ENCODE measurements at regions not wholly inside any gene's neighbourhood (a gene's known extent, or its start where the extent isn't known, plus 50 kb on each side); places are given as distances from the start of the nearest gene placed in this dataset.
"Not testable (repeated sequence)": the region's sequence is repeated elsewhere in the genome, so short reads cannot be mapped to it uniquely, and the experiment has no call there.

GRCh38 chr2:111294699-111295098 lies 174.0 kb downstream of the BCL2L11 start:
- H3K4me3 Mint-ChIP-seq; CTCF ChIA-PET; H3K27ac Mint-ChIP-seq; H3K27ac ChIP-seq (ENCODE audit: low read length); H3K36me3 Mint-ChIP-seq; H3K9me3 ChIP-seq; POLR2A ChIA-PET; H3K4me1 ChIP-seq (ENCODE audit: control insufficient read depth in 1 of 2, extremely low read depth in 1 of 2, insufficient read depth in 2 of 2, low read length in 2 of 2); H3K27me3 Mint-ChIP-seq; ATAC-seq (replicated peaks in 1 of 4); H3K9me3 Mint-ChIP-seq; H3K27me3 ChIP-seq (replicated peaks in 1 of 2; ENCODE audit: control insufficient read depth in 2 of 2, extremely low read depth in 1 of 2, insufficient read depth in 2 of 2, low read length in 1 of 2); H3K4me1 Mint-ChIP-seq; DNase-seq; H3K36me3 ChIP-seq (ENCODE audit: control insufficient read depth in 2 of 2, extremely low read depth in 1 of 2, insufficient read depth in 1 of 2, low read length in 1 of 2); H3K4me3 ChIP-seq (ENCODE audit: control insufficient read depth in 1 of 2, extremely low read depth in 1 of 2, low read length in 1 of 2): not testable (repeated sequence)
- WGBS (ENCODE audit: insufficient coverage) = no CpG with 5 or more reads among the region's 7 CpGs

GRCh38 chr2:111296122-111296804 lies 175.5 kb downstream of the BCL2L11 start:
- H3K4me1 Mint-ChIP-seq; H3K27ac ChIP-seq (ENCODE audit: low read length); H3K27me3 Mint-ChIP-seq; H3K9me3 ChIP-seq; H3K27me3 ChIP-seq (replicated peaks in 1 of 2; ENCODE audit: control insufficient read depth in 2 of 2, extremely low read depth in 1 of 2, insufficient read depth in 2 of 2, low read length in 1 of 2); H3K27ac Mint-ChIP-seq; DNase-seq; H3K4me3 Mint-ChIP-seq; H3K4me3 ChIP-seq (ENCODE audit: control insufficient read depth in 1 of 2, extremely low read depth in 1 of 2, low read length in 1 of 2); H3K36me3 ChIP-seq (ENCODE audit: control insufficient read depth in 2 of 2, extremely low read depth in 1 of 2, insufficient read depth in 1 of 2, low read length in 1 of 2); POLR2A ChIA-PET; H3K4me1 ChIP-seq (ENCODE audit: control insufficient read depth in 1 of 2, extremely low read depth in 1 of 2, insufficient read depth in 2 of 2, low read length in 2 of 2); ATAC-seq (replicated peaks in 1 of 4); H3K9me3 Mint-ChIP-seq; H3K36me3 Mint-ChIP-seq; CTCF ChIA-PET: not testable (repeated sequence)
- no CpG with 5 or more reads among the region's 6 CpGs for WGBS (ENCODE audit: insufficient coverage)

DNA sequence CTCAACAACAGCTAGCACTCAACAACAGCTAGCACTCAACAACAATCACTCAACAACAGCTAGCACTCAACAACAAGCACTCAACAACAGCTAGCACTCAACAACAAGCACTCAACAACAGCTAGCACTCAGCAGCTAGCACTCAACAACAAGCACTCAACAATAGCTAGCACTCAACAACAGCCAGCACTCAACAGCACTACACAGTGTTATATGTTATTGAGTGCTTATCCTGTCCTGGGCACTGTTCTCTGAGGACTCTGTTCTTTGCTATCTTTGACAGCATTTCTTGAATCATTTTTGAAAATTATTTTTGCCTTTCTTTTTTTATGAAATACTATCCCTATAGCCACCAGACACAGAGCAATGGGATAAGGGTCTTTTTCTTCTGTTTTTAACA lies 176.4 kb downstream of the BCL2L11 start:
- H3K27ac ChIP-seq (ENCODE audit: low read length); H3K9me3 Mint-ChIP-seq; H3K4me1 Mint-ChIP-seq; CTCF ChIA-PET; H3K4me3 Mint-ChIP-seq; DNase-seq; H3K4me3 ChIP-seq (ENCODE audit: control insufficient read depth in 1 of 2, extremely low read depth in 1 of 2, low read length in 1 of 2); POLR2A ChIA-PET; ATAC-seq (replicated peaks in 1 of 4); H3K36me3 Mint-ChIP-seq; H3K27me3 ChIP-seq (replicated peaks in 1 of 2; ENCODE audit: control insufficient read depth in 2 of 2, extremely low read depth in 1 of 2, insufficient read depth in 2 of 2, low read length in 1 of 2); H3K9me3 ChIP-seq; H3K27me3 Mint-ChIP-seq; H3K36me3 ChIP-seq (ENCODE audit: control insufficient read depth in 2 of 2, extremely low read depth in 1 of 2, insufficient read depth in 1 of 2, low read length in 1 of 2); H3K4me1 ChIP-seq (ENCODE audit: control insufficient read depth in 1 of 2, extremely low read depth in 1 of 2, insufficient read depth in 2 of 2, low read length in 2 of 2); H3K27ac Mint-ChIP-seq: not testable (repeated sequence)

DNA sequence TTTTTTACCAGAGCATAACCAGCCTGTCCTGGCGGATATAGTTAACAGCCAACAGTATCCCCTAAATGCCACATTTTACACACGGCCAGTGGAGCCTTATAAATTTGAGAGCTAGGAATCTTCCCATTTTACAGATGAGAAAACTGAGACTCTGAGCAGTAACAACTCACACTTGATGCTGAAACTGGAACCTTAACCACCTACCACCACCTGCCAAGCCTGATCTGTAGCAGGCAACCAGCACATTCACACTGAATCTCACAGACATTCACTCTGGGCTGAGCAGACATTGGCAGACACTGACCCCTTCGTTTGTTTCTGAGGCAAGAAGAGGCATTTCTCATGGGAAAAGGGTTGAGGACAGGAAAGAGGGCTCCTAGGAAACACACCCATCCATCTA lies 178.2 kb downstream of the BCL2L11 start:
- H3K27ac Mint-ChIP-seq; H3K36me3 ChIP-seq (ENCODE audit: control insufficient read depth in 2 of 2, extremely low read depth in 1 of 2, insufficient read depth in 1 of 2, low read length in 1 of 2); H3K4me1 Mint-ChIP-seq; H3K27me3 ChIP-seq (replicated peaks in 1 of 2; ENCODE audit: control insufficient read depth in 2 of 2, extremely low read depth in 1 of 2, insufficient read depth in 2 of 2, low read length in 1 of 2); CTCF ChIA-PET; H3K4me1 ChIP-seq (ENCODE audit: control insufficient read depth in 1 of 2, extremely low read depth in 1 of 2, insufficient read depth in 2 of 2, low read length in 2 of 2); H3K27ac ChIP-seq (ENCODE audit: low read length); ATAC-seq (replicated peaks in 1 of 4); H3K9me3 Mint-ChIP-seq; POLR2A ChIA-PET; H3K4me3 Mint-ChIP-seq; DNase-seq; H3K4me3 ChIP-seq (ENCODE audit: control insufficient read depth in 1 of 2, extremely low read depth in 1 of 2, low read length in 1 of 2); H3K9me3 ChIP-seq; H3K36me3 Mint-ChIP-seq; H3K27me3 Mint-ChIP-seq: not testable (repeated sequence)
- no CpG with 5 or more reads among the region's 3 CpGs for WGBS (ENCODE audit: insufficient coverage)

GRCh38 chr2:111299635-111300034 lies 178.9 kb downstream of the BCL2L11 start:
- H3K9me3 ChIP-seq; H3K27ac ChIP-seq (ENCODE audit: low read length); DNase-seq; H3K4me3 ChIP-seq (ENCODE audit: control insufficient read depth in 1 of 2, extremely low read depth in 1 of 2, low read length in 1 of 2); ATAC-seq (replicated peaks in 1 of 4); H3K27me3 Mint-ChIP-seq; H3K9me3 Mint-ChIP-seq; H3K36me3 ChIP-seq (ENCODE audit: control insufficient read depth in 2 of 2, extremely low read depth in 1 of 2, insufficient read depth in 1 of 2, low read length in 1 of 2); H3K27ac Mint-ChIP-seq; POLR2A ChIA-PET; H3K4me1 ChIP-seq (ENCODE audit: control insufficient read depth in 1 of 2, extremely low read depth in 1 of 2, insufficient read depth in 2 of 2, low read length in 2 of 2); H3K36me3 Mint-ChIP-seq; H3K27me3 ChIP-seq (replicated peaks in 1 of 2; ENCODE audit: control insufficient read depth in 2 of 2, extremely low read depth in 1 of 2, insufficient read depth in 2 of 2, low read length in 1 of 2); H3K4me3 Mint-ChIP-seq; H3K4me1 Mint-ChIP-seq; CTCF ChIA-PET: not testable (repeated sequence)
- no CpG with 5 or more reads among the region's 2 CpGs for WGBS (ENCODE audit: insufficient coverage)

DNA sequence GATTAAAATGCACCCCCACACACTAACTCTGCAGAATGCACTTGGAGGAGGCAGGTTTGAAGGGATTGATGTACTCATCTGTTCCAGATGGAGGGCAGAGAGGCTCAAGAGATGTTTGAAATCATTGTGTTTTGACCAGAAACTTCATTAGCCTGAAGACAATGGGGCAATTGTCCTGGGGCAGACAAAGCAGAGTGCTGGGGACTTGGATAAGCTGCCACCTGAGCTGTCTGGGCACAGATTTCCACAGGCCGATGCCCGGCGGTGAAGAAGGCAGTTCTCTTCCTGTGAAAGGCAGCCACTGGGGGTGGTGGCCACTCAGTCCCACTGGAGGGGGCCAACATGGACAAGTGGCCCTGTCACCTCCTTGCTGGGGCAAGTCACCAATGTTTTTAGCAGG lies 181.0 kb downstream of the BCL2L11 start:
- H3K27ac ChIP-seq (ENCODE audit: low read length); H3K9me3 Mint-ChIP-seq; H3K4me3 Mint-ChIP-seq; H3K4me3 ChIP-seq (ENCODE audit: control insufficient read depth in 1 of 2, extremely low read depth in 1 of 2, low read length in 1 of 2); H3K36me3 ChIP-seq (ENCODE audit: control insufficient read depth in 2 of 2, extremely low read depth in 1 of 2, insufficient read depth in 1 of 2, low read length in 1 of 2); POLR2A ChIA-PET; ATAC-seq (replicated peaks in 1 of 4); H3K27me3 ChIP-seq (replicated peaks in 1 of 2; ENCODE audit: control insufficient read depth in 2 of 2, extremely low read depth in 1 of 2, insufficient read depth in 2 of 2, low read length in 1 of 2); H3K4me1 ChIP-seq (ENCODE audit: control insufficient read depth in 1 of 2, extremely low read depth in 1 of 2, insufficient read depth in 2 of 2, low read length in 2 of 2); CTCF ChIA-PET; H3K36me3 Mint-ChIP-seq; H3K9me3 ChIP-seq; H3K4me1 Mint-ChIP-seq; DNase-seq; H3K27me3 Mint-ChIP-seq; H3K27ac Mint-ChIP-seq: not testable (repeated sequence)
- WGBS (ENCODE audit: insufficient coverage) = no CpG with 5 or more reads among the region's 3 CpGs

DNA sequence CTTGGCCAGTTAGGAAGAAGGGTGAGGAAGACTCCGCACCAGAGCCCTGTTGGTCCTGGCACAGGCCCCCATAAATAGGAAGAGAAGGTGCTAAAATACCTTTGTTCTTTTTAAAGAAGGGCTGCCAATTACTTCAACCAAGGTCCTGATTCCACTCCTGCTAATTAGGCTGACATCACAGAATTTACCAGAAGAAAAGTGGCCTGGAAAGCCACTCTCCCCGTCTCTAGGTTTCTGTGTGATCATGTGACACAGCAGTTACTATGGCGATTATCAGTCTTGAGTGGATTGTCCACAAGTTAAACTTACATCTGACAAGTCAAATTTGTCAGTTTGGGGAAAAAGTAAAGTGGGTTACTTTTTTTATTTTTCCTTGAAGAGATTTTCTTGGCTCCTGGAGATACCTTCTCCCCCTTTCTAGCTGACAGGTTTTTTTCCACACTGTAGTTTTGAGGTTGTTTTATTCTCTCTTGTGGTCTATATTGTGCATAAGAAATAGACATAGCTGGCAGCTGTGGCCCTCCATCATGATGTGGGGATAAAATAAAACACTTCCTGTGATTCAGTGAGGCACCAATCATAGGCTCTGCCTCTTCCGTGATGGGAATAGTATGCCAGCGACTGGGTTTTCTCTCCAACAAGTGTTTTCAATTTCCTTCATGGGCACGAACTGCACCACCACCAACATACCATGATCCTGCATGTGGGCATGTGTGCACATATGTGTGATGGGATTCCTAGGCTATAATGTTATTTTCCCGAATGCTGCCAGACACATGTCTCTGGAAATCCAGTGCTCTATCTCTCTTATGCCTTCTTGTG lies 181.9 kb downstream of the BCL2L11 start:
- H3K27me3 ChIP-seq (replicated peaks in 1 of 2; ENCODE audit: control insufficient read depth in 2 of 2, extremely low read depth in 1 of 2, insufficient read depth in 2 of 2, low read length in 1 of 2); H3K27ac ChIP-seq (ENCODE audit: low read length); POLR2A ChIA-PET; CTCF ChIA-PET; H3K4me1 Mint-ChIP-seq; H3K9me3 Mint-ChIP-seq; H3K27ac Mint-ChIP-seq; H3K36me3 Mint-ChIP-seq; H3K27me3 Mint-ChIP-seq; DNase-seq; H3K4me1 ChIP-seq (ENCODE audit: control insufficient read depth in 1 of 2, extremely low read depth in 1 of 2, insufficient read depth in 2 of 2, low read length in 2 of 2); H3K4me3 Mint-ChIP-seq; H3K36me3 ChIP-seq (ENCODE audit: control insufficient read depth in 2 of 2, extremely low read depth in 1 of 2, insufficient read depth in 1 of 2, low read length in 1 of 2); H3K9me3 ChIP-seq; H3K4me3 ChIP-seq (ENCODE audit: control insufficient read depth in 1 of 2, extremely low read depth in 1 of 2, low read length in 1 of 2): not testable (repeated sequence)
- WGBS (ENCODE audit: insufficient coverage) = no CpG with 5 or more reads among the region's 7 CpGs
- ATAC-seq (replicated peaks in 1 of 4) = peak in 1 of 4 experiments; percentile 27

Data from T-cell (primary cell).